GM21528 (cell line): ENCODE measurements at regions not wholly inside any gene's neighbourhood (a gene's known extent, or its start where the extent isn't known, plus 50 kb on each side); places are given as distances from the start of the nearest gene placed in this dataset.
"Not testable (repeated sequence)": the region's sequence is repeated elsewhere in the genome, so short reads cannot be mapped to it uniquely, and the experiment has no call there.

Source experiments
- ATAC-seq: cut with Tn5 transposase; IDR thresholded peaks from one replicate; pipeline ENCODE4 v1.9.1; 2021; ENCODE audit warnings: mild to moderate bottlenecking, moderate library complexity; ENCODE audit not compliant: unreplicated experiment, low FRiP score

- ATAC-seq, result no peak
These were observed 1025.8 kb upstream of the KLHL29 start for GRCh38 chr2:22359071-22359672.

- no peak for ATAC-seq
These were observed 1024.1 kb upstream of the KLHL29 start for GRCh38 chr2:22360735-22361374.

GRCh38 chr2:22361571-22361970, 1023.4 kb upstream of the KLHL29 start:
- no peak for ATAC-seq

GRCh38 chr2:22375096-22375495, 1009.9 kb upstream of the KLHL29 start:
- no peak for ATAC-seq

- no peak for ATAC-seq
These were observed 1007.7 kb upstream of the KLHL29 start for GRCh38 chr2:22377268-22377667.

- ATAC-seq, result no peak
These were observed 1002.4 kb upstream of the KLHL29 start for GRCh38 chr2:22382479-22383169.

- ATAC-seq, result no peak
These were observed 987.1 kb upstream of the KLHL29 start for GRCh38 chr2:22397847-22398246.

- ATAC-seq, result no peak
These were observed 981.2 kb upstream of the KLHL29 start for GRCh38 chr2:22403748-22404147.

- ATAC-seq, result no peak
These were observed 978.4 kb upstream of the KLHL29 start for GRCh38 chr2:22406625-22407024.

- ATAC-seq, result no peak
These were observed 964.9 kb upstream of the KLHL29 start for GRCh38 chr2:22420076-22420475.

- no peak for ATAC-seq
These were observed 942.9 kb upstream of the KLHL29 start for GRCh38 chr2:22442051-22442450.

GRCh38 chr2:22444281-22444680, 940.7 kb upstream of the KLHL29 start:
- no peak for ATAC-seq

GRCh38 chr2:22449696-22450095, 935.3 kb upstream of the KLHL29 start:
- ATAC-seq, result no peak

GRCh38 chr2:22450831-22451230, 934.1 kb upstream of the KLHL29 start:
- no peak for ATAC-seq

- ATAC-seq, result no peak
These were observed 930.0 kb upstream of the KLHL29 start for GRCh38 chr2:22454826-22455485.

GRCh38 chr2:22458440-22458839, 926.5 kb upstream of the KLHL29 start:
- ATAC-seq, result no peak

GRCh38 chr2:22475103-22475502, 909.9 kb upstream of the KLHL29 start:
- ATAC-seq, result not testable (repeated sequence)

- no peak for ATAC-seq
These were observed 906.6 kb upstream of the KLHL29 start for GRCh38 chr2:22478329-22478728.

- no peak for ATAC-seq
These were observed 903.3 kb upstream of the KLHL29 start for GRCh38 chr2:22481486-22482259.

- ATAC-seq, result no peak
These were observed 901.9 kb upstream of the KLHL29 start for GRCh38 chr2:22483036-22483435.

- no peak for ATAC-seq
These were observed 899.5 kb upstream of the KLHL29 start for GRCh38 chr2:22485486-22485885.
